ENCODE measurements at regions not wholly inside any gene's neighbourhood (a gene's known extent, or its start where the extent isn't known, plus 50 kb on each side); places are given as distances from the start of the nearest gene placed in this dataset.
A peak's percentile ranks its signal among the peaks of the same experiment; 100 is the strongest.

DNA sequence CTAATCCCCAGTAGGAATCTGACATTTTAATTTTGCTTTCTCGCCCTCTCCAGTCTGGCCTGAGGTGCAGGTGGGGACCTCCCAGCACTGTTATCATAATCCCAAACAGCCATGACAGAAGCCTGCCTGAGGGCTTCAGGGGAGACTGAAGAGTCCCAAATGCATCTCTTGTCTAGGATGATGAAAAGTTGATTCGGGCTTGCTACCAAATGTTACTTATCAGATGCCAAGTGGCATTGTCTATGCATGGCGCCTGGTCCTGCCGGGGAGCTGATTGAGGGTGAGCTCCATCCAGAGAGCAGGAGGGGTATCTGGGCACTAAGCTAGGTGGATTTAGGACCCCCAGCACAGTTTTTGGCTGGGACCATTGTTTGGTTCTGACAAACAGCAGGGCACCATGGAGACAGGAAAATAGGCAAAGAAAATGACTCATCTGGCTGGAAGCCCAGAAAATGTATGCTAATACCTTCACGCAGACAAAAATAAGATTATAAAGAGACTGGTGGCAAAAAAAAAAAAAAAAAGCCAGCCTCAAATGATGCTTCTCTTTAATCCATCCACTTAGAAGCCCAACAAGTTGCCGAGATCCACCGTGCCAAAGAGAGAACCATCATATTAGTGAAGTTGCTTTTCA is 513.7 kb upstream of the SULF2 start:
- ATAC-seq, result no peak
- H3K4me3 ChIP-seq, result no peak overlapping the region
- TF ChIP-seq CTCF (IDR thresholded peaks at IDR 0.05), result no peak
- no peaks in the 10 kb centered on the region for H3K9me3 ChIP-seq
- WGBS, 3 donors, result 24 to 34% (median 26%) methylated on average over 7 of the region's 7 CpGs
- DNase-seq, result no peak
- H3K27me3 ChIP-seq (ENCODE audit: insufficient read depth in 3 of 3, low read length in 2 of 3), result peaks cover 0 to 7% (median 0%) of the 10 kb centered on the region in 3 donors
- intact Hi-C loops (cut with DNase I), result no loop called here
- H3K36me3 ChIP-seq (ENCODE audit: insufficient read depth in 1 of 2, low read depth in 1 of 2), result no peaks in the 10 kb centered on the region
- H3K27ac ChIP-seq, result no peak overlapping the region
- H3K4me1 ChIP-seq, result no peaks in the 10 kb centered on the region

GRCh38 chr20:48298433-48298832 is 513.2 kb upstream of the SULF2 start:
- Histone ChIP-seq H3K27me3 (ENCODE audit: insufficient read depth in 3 of 3, low read length in 2 of 3) (peaks cover 0 to 7% (median 0%) of the 10 kb centered on the region in 3 donors), H3K27ac (no peak overlapping the region), H3K4me1 (no peaks in the 10 kb centered on the region), H3K36me3 (ENCODE audit: insufficient read depth in 1 of 2, low read depth in 1 of 2) (no peaks in the 10 kb centered on the region), H3K9me3 (no peaks in the 10 kb centered on the region), H3K4me3 (no peak overlapping the region)
- intact Hi-C loops (cut with DNase I), result no loop called here
- no peak for ATAC-seq
- DNase-seq, result no peak
- TF ChIP-seq CTCF (IDR thresholded peaks at IDR 0.05), result no peak

- H3K4me1 ChIP-seq, result no peaks in the 10 kb centered on the region
- H3K36me3 ChIP-seq (ENCODE audit: insufficient read depth in 1 of 2, low read depth in 1 of 2), result no peaks in the 10 kb centered on the region
- H3K27ac ChIP-seq, result no peak overlapping the region
- H3K27me3 ChIP-seq (ENCODE audit: insufficient read depth in 3 of 3, low read length in 2 of 3), result no peaks in the 10 kb centered on the region
- DNase-seq (no peak), ATAC-seq (no peak)
- no peaks in the 10 kb centered on the region for H3K9me3 ChIP-seq
- intact Hi-C loops (cut with DNase I), result no loop called here
- WGBS, 3 donors, result 22 to 39% (median 23%) methylated on average over 6 of the region's 6 CpGs
- no peak for TF ChIP-seq CTCF (IDR thresholded peaks at IDR 0.05)
- no peak overlapping the region for H3K4me3 ChIP-seq
Observed at GRCh38 chr20:48295966-48296421, 510.7 kb upstream of the SULF2 start.

DNA sequence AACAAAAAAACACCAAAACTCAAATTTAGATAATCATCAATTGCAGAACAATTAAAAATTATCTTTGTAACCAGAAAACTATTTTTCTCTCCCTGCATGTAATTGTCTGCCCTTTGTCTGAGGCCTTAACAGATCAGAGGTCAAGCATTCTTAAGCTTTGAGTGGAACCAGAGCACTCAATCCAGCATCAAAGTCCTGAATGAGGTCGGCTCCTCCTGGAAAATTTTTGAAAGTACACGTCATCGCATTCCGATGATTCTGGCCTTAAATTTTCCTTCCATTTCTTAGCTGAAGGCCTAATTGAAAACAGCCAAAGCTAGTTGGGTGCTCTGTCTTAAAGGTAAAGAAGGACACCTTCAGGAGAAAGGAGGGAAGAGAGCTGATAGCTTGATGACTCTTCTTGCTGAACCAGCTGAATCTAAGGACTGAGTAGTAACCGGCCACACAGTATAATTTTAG is 510.2 kb upstream of the SULF2 start:
- no peaks in the 10 kb centered on the region for H3K36me3 ChIP-seq (ENCODE audit: insufficient read depth in 1 of 2, low read depth in 1 of 2)
- intact Hi-C loops (cut with DNase I), result no loop called here
- H3K27me3 ChIP-seq (ENCODE audit: insufficient read depth in 3 of 3, low read length in 2 of 3), result no peaks in the 10 kb centered on the region
- H3K4me1 ChIP-seq, result no peaks in the 10 kb centered on the region
- no peak overlapping the region for H3K4me3 ChIP-seq
- H3K27ac ChIP-seq, result no peak overlapping the region
- ATAC-seq (peak in 2 of 4 donors; percentile 41 to 57), DNase-seq (no peak)
- WGBS, 3 donors, result 14 to 21% (median 15%) methylated on average over 5 of the region's 5 CpGs
- H3K9me3 ChIP-seq, result no peaks in the 10 kb centered on the region
- TF ChIP-seq CTCF (IDR thresholded peaks at IDR 0.05), result no peak

GRCh38 chr20:48294942-48295341 is 509.7 kb upstream of the SULF2 start:
- intact Hi-C loops (cut with DNase I), result no loop called here
- Histone ChIP-seq H3K4me1 (no peaks in the 10 kb centered on the region), H3K27me3 (ENCODE audit: insufficient read depth in 3 of 3, low read length in 2 of 3) (no peaks in the 10 kb centered on the region), H3K9me3 (no peaks in the 10 kb centered on the region), H3K36me3 (ENCODE audit: insufficient read depth in 1 of 2, low read depth in 1 of 2) (no peaks in the 10 kb centered on the region), H3K27ac (no peak overlapping the region), H3K4me3 (no peak overlapping the region)
- WGBS, 3 donors, result 50 to 63% (median 61%) methylated on average over 5 of the region's 5 CpGs
- no peak for ATAC-seq
- TF ChIP-seq CTCF (IDR thresholded peaks at IDR 0.05), result no peak
- no peak for DNase-seq
